Keratinocyte (primary cell): ENCODE measurements at regions not wholly inside any gene's neighbourhood (a gene's known extent, or its start where the extent isn't known, plus 50 kb on each side); places are given as distances from the start of the nearest gene placed in this dataset.

Experiments used
- DNase-seq: peaks from one replicate; pipeline ENCODE4 v3.0.0-alpha.2; 2011; ENCODE audit warnings: low read depth, missing footprints, low spot score
- FAIRE-seq: peaks from 2 replicates; lab custom pipeline; 2011; peaks lifted over from hg19 to GRCh38; lab: Jason Lieb, UNC
- H2AFZ ChIP-seq: 2 replicates; pipeline ENCODE4 v1.6.0; 2012; ENCODE audit warnings: low read length, control low read depth, inconsistent platforms; ENCODE audit not compliant: control insufficient read depth
- H3K27ac ChIP-seq: 2 replicates; pipeline ENCODE4 v1.5.1; 2011; ENCODE audit warnings: low read length; ENCODE audit not compliant: control insufficient read depth, insufficient read depth
- H3K27me3 ChIP-seq: 3 replicates; pipeline ENCODE4 v1.6.0; 2011; ENCODE audit warnings: low read length; ENCODE audit not compliant: control insufficient read depth, insufficient read depth; ENCODE audit errors: extremely low read depth
- H3K36me3 ChIP-seq, 2 experiments: 2 replicates in 1 of 2; 3 replicates in 1 of 2; pipeline ENCODE4 v1.5.1; 2011; ENCODE audit warnings: low read length in 2 of 2, mild to moderate bottlenecking in 1 of 2; ENCODE audit not compliant: control insufficient read depth in 2 of 2, insufficient read depth in 2 of 2; ENCODE audit errors: extremely low read depth in 1 of 2
- H3K4me1 ChIP-seq: 3 replicates; pipeline ENCODE4 v1.5.1; 2011; ENCODE audit warnings: low read length; ENCODE audit not compliant: control insufficient read depth, insufficient read depth; ENCODE audit errors: extremely low read depth
- H3K4me2 ChIP-seq: 3 replicates; pipeline ENCODE4 v1.6.0; 2011; ENCODE audit warnings: low read depth, low read length; ENCODE audit not compliant: control insufficient read depth, insufficient read depth; ENCODE audit errors: extremely low read depth
- H3K4me3 ChIP-seq, 3 experiments: fragments of 200-600 bp in 1 of 3; sonication (generic) in 1 of 3; 2 replicates in 2 of 3; 3 replicates in 1 of 3; pipeline ENCODE4 v1.5.1; 2011 to 2016; ENCODE audit warnings: low read length in 3 of 3, mild to moderate bottlenecking in 3 of 3, control low read depth in 2 of 3, inconsistent platforms in 1 of 3, low read depth in 1 of 3, mixed read lengths in 1 of 3, mixed run types in 1 of 3, moderate library complexity in 1 of 3; ENCODE audit not compliant: control insufficient read depth in 2 of 3, insufficient read depth in 2 of 3; ENCODE audit errors: extremely low read depth in 1 of 3
- H3K79me2 ChIP-seq: 2 replicates; pipeline ENCODE4 v1.6.0; 2012; ENCODE audit warnings: low read length; ENCODE audit not compliant: control insufficient read depth, insufficient read depth
- H3K9ac ChIP-seq: 3 replicates; pipeline ENCODE4 v1.6.0; 2011; ENCODE audit warnings: low read length; ENCODE audit not compliant: control insufficient read depth, insufficient read depth; ENCODE audit errors: extremely low read depth
- H3K9me1 ChIP-seq: 3 replicates; pipeline ENCODE4 v1.6.0; 2011; ENCODE audit warnings: low read length; ENCODE audit not compliant: control insufficient read depth, insufficient read depth; ENCODE audit errors: extremely low read depth
- H3K9me3 ChIP-seq: 2 replicates; pipeline ENCODE4 v1.5.1; 2012; ENCODE audit warnings: low read depth, low read length; ENCODE audit not compliant: control insufficient read depth
- H4K20me1 ChIP-seq: 3 replicates; pipeline ENCODE4 v1.6.0; 2011; ENCODE audit warnings: low read length; ENCODE audit not compliant: control insufficient read depth, insufficient read depth; ENCODE audit errors: extremely low read depth
- EZH2 ChIP-seq: IDR thresholded peaks from one replicate; pipeline ENCODE4 v1.6.1; 2012; ENCODE audit warnings: inconsistent platforms, mild to moderate bottlenecking, low read length, moderate library complexity
- dilution Hi-C: fragments of 300-500 bp; cut with MboI; formaldehyde crosslinking; loops from one replicate; pipeline ENCODE4 v1.7.0; 2020; ENCODE audit warnings: low sequenced_read_pairs; ENCODE audit not compliant: extremely low pct_ligation_motif_present
- TF ChIP-seq, protein P1 (sequence below), 3 experiments: IDR thresholded peaks in 1 of 3; conservative IDR thresholded peaks in 1 of 3; optimal IDR thresholded peaks in 1 of 3; 2 replicates in 2 of 3; 3 replicates in 1 of 3; pipeline versions ENCODE3 to v1.5.1; 2011; ENCODE audit warnings: low read length in 3 of 3, mild to moderate bottlenecking in 3 of 3, moderate library complexity in 2 of 3, control low read depth in 1 of 3, inconsistent platforms in 1 of 3; ENCODE audit not compliant: insufficient read depth in 2 of 3; ENCODE audit errors: extremely low read depth in 1 of 3

DNA sequence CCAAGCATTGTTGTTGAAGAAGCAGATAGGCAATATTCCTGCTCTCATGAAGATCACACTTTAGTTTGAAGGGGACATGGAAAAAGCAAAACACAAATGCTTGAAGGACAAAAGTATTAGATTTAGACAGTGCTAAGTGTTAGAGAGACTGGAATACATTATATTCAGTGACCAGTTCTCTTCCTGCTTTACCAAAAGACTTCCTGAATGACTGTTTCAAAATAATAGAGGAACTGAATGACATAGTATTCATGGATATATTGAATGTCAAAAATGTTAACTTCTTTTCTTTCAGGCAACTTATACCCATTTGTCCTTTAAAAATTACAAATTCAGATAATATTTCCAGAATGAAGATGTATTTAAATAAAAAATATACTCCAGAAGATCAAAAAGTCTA lies 178.0 kb upstream of the IVNS1ABP start:
- Histone ChIP-seq H3K79me2 (no peaks in the 10 kb centered on the region), H3K9me1 (no peaks in the 10 kb centered on the region), H3K27me3 (no peaks in the 10 kb centered on the region), H3K4me3 (no peak overlapping the region), H3K36me3 (no peaks in the 10 kb centered on the region), H3K4me2 (no peak overlapping the region), H2AFZ (no peak overlapping the region), H3K27ac (no peak overlapping the region), H3K4me1 (peaks cover 5% of the 10 kb centered on the region), H3K9me3 (no peaks in the 10 kb centered on the region), H3K9ac (no peak overlapping the region), H4K20me1 (no peaks in the 10 kb centered on the region)
- TF ChIP-seq, protein P1, sequence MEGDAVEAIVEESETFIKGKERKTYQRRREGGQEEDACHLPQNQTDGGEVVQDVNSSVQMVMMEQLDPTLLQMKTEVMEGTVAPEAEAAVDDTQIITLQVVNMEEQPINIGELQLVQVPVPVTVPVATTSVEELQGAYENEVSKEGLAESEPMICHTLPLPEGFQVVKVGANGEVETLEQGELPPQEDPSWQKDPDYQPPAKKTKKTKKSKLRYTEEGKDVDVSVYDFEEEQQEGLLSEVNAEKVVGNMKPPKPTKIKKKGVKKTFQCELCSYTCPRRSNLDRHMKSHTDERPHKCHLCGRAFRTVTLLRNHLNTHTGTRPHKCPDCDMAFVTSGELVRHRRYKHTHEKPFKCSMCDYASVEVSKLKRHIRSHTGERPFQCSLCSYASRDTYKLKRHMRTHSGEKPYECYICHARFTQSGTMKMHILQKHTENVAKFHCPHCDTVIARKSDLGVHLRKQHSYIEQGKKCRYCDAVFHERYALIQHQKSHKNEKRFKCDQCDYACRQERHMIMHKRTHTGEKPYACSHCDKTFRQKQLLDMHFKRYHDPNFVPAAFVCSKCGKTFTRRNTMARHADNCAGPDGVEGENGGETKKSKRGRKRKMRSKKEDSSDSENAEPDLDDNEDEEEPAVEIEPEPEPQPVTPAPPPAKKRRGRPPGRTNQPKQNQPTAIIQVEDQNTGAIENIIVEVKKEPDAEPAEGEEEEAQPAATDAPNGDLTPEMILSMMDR (optimal IDR thresholded peaks at IDR 0.05 in 1 of 3, IDR thresholded peaks at IDR 0.05 in 1 of 3, conservative IDR thresholded peaks at IDR 0.05 in 1 of 3; ENCODE audit: extremely low read depth in 1 of 3, insufficient read depth in 2 of 3, low read length in 3 of 3) = no peak
- no peak for TF ChIP-seq EZH2
- dilution Hi-C loops = no loop called here
- DNase-seq (no peak), FAIRE-seq (no peak)

DNA sequence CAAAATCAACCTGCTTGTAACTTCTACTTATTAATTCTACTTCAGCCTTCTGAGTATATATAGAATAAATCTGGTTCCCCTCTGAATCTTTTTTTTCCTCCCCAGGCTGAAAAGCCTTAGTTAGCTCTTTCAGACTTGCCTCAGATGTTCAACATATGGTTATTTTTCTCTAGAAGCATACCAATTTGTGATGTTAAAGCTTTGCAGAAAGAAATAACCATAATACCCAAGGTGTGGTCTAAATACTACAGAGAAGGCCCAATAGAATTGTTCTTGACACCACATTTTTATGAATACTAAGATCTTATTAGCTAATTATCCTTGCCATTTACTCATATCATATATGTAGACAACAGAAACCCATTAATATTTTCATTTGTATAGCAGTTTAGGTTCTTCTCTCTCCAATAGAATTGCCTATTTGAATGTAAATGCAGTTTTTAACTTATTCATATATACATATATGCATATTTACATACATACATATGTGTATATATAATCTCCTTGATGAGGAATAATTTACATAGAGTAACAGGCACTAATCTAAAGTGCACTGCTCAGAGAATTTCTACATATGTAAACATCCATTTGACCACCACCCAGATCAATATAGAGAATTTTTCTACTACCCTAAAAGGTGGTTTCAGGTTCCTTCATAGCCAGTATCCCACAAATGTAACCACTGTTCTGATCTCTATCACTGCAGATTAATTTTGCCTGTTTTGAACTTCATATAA lies 175.2 kb upstream of the IVNS1ABP start:
- H3K36me3 ChIP-seq = no peaks in the 10 kb centered on the region
- TF ChIP-seq, protein P1 (optimal IDR thresholded peaks at IDR 0.05 in 1 of 3, IDR thresholded peaks at IDR 0.05 in 1 of 3, conservative IDR thresholded peaks at IDR 0.05 in 1 of 3; ENCODE audit: extremely low read depth in 1 of 3, insufficient read depth in 2 of 3, low read length in 3 of 3) = no peak
- no peak for TF ChIP-seq EZH2
- peaks cover 4% of the 10 kb centered on the region for H3K4me1 ChIP-seq
- no peak overlapping the region for H2AFZ ChIP-seq
- H3K79me2 ChIP-seq = no peaks in the 10 kb centered on the region
- H3K9me1 ChIP-seq = no peaks in the 10 kb centered on the region
- H3K27ac ChIP-seq = no peak overlapping the region
- H3K4me3 ChIP-seq = no peak overlapping the region
- no peaks in the 10 kb centered on the region for H4K20me1 ChIP-seq
- no peak overlapping the region for H3K4me2 ChIP-seq
- FAIRE-seq (no peak), DNase-seq (no peak)
- H3K27me3 ChIP-seq = no peaks in the 10 kb centered on the region
- no peak overlapping the region for H3K9ac ChIP-seq
- dilution Hi-C loops = no loop called here
- H3K9me3 ChIP-seq = no peaks in the 10 kb centered on the region
